ENCODE measurements at regions not wholly inside any gene's neighbourhood (a gene's known extent, or its start where the extent isn't known, plus 50 kb on each side); places are given as distances from the start of the nearest gene placed in this dataset.
A peak's percentile ranks its signal among the peaks of the same experiment; 100 is the strongest.

DNA sequence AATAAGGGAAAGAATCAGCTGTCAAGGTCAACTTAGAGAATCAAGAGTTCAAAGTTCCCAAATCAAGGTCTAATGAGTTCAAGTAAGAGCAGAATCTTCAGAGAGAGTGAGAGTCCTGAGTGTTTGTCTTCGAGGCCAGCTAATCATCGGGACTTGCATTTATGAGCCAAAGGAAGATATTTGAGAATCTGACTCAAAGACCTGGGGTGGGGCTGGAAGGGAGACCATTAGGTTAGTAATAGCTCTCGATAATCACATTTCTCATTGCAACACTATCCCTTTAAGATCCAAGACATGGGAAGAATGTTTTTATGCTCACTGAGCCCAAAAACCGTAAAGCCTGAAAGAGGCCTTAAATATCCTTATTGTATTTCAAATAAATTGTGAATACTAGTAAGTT, 72.0 kb upstream of the FSHR start:
- WGBS, 2 donors (ENCODE audit: low coverage in 1 of 2): 44 to 68% methylated on average over 4 of the region's 4 CpGs
- TF ChIP-seq POLR2AphosphoS5 (IDR thresholded peaks at IDR 0.05) (no peak), EP300 (IDR thresholded peaks at IDR 0.05; ENCODE audit: low read depth) (no peak), CTCF (IDR thresholded peaks at IDR 0.05) (no peak), POLR2A (IDR thresholded peaks at IDR 0.05) (no peak)
- H3K4me1 ChIP-seq: no peaks in the 10 kb centered on the region
- no peaks in the 10 kb centered on the region for H3K27me3 ChIP-seq
- H3K36me3 ChIP-seq: no peaks in the 10 kb centered on the region
- intact Hi-C loops (cut with DNase I; ENCODE audit: low total_unique reads) (no loop called here), in situ Hi-C loops (cut with MboI; ENCODE audit: low pct_ligation_motif_present in 1 of 4, low pct_unique_long_range_greater_than_20kb in 1 of 4, low sequenced_read_pairs in 3 of 4) (no loop called here)
- H3K4me3 ChIP-seq: no peak overlapping the region
- no peak for DNase-seq
- no peaks in the 10 kb centered on the region for H3K9me3 ChIP-seq
- H3K27ac ChIP-seq: no peak overlapping the region

DNA sequence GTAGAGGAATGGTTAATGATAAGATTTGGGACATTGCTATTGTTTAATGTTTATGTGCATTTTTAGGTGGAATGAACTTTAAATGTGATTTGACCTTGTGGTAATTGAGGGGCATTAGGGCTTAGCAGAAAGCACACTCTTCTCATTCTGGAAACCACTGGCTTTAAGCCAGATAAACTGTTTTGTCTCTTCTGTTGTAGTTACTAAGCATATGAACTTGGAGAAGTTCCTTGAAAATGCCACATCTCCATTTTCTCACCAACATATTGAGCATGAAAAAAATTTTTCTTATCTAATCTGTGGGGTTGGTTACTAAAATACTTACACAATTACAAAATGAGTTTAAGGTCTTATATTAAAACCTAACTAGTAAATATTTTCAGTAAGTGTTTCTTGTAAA, 70.8 kb upstream of the FSHR start:
- H3K36me3 ChIP-seq: no peaks in the 10 kb centered on the region
- in situ Hi-C loops (cut with MboI; ENCODE audit: low pct_ligation_motif_present in 1 of 4, low pct_unique_long_range_greater_than_20kb in 1 of 4, low sequenced_read_pairs in 3 of 4) (no loop called here), intact Hi-C loops (cut with DNase I; ENCODE audit: low total_unique reads) (no loop called here)
- no peaks in the 10 kb centered on the region for H3K4me1 ChIP-seq
- H3K27ac ChIP-seq: no peak overlapping the region
- TF ChIP-seq POLR2AphosphoS5 (IDR thresholded peaks at IDR 0.05) (no peak), CTCF (IDR thresholded peaks at IDR 0.05) (no peak), POLR2A (IDR thresholded peaks at IDR 0.05) (no peak), EP300 (IDR thresholded peaks at IDR 0.05; ENCODE audit: low read depth) (no peak)
- no peaks in the 10 kb centered on the region for H3K9me3 ChIP-seq
- H3K27me3 ChIP-seq: no peaks in the 10 kb centered on the region
- no peak for DNase-seq
- H3K4me3 ChIP-seq: no peak overlapping the region

DNA sequence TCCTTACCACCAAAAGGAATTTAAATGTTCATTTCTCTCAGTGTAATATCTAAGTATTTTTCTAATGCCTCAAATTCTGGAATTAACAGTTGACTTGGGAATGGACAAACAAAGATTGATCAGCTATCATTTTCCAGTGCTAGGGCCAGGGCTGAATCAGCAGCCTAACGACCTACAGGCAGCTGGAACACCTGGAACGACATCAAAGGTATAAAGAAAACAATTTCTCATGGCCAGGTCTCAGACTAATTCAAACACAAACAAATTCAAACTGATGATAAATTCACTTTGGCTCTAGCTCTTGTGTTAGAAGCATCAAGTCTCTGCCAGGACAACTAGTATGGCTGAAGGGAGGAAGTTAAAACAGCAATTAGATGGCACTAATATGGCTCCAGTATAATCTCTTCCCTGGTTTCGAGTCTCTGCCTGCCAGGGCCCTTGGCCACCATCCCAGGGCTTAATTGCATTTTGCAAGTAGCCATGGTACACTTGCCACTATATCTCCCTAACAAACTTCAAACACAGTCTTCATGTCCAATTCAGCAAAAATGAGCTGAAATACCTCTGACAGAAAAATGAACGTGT, 70.2 kb upstream of the FSHR start:
- Histone ChIP-seq H3K36me3 (no peaks in the 10 kb centered on the region), H3K27ac (no peak overlapping the region), H3K4me3 (no peak overlapping the region), H3K27me3 (no peaks in the 10 kb centered on the region), H3K9me3 (no peaks in the 10 kb centered on the region), H3K4me1 (no peaks in the 10 kb centered on the region)
- intact Hi-C loops (cut with DNase I; ENCODE audit: low total_unique reads): no loop called here
- in situ Hi-C loops (cut with MboI; ENCODE audit: low pct_ligation_motif_present in 1 of 4, low pct_unique_long_range_greater_than_20kb in 1 of 4, low sequenced_read_pairs in 3 of 4): no loop called here
- DNase-seq: peak; percentile 7
- TF ChIP-seq EP300 (IDR thresholded peaks at IDR 0.05; ENCODE audit: low read depth): no peak
- no peak for TF ChIP-seq POLR2A (IDR thresholded peaks at IDR 0.05)
- TF ChIP-seq POLR2AphosphoS5 (IDR thresholded peaks at IDR 0.05): no peak
- TF ChIP-seq CTCF (IDR thresholded peaks at IDR 0.05): no peak
- WGBS, 2 donors (ENCODE audit: low coverage in 1 of 2): 19 to 28% methylated on average over 4 of the region's 4 CpGs

GRCh38 chr2:49222975-49223528, 68.7 kb upstream of the FSHR start:
- WGBS, 2 donors (ENCODE audit: low coverage in 1 of 2): 40 to 79% methylated on average over 2 to 3 of the region's 3 CpGs
- Histone ChIP-seq H3K36me3 (no peaks in the 10 kb centered on the region), H3K9me3 (no peaks in the 10 kb centered on the region), H3K4me3 (no peak overlapping the region), H3K4me1 (no peaks in the 10 kb centered on the region), H3K27ac (no peak overlapping the region), H3K27me3 (no peaks in the 10 kb centered on the region)
- DNase-seq: no peak
- no peak for TF ChIP-seq POLR2A (IDR thresholded peaks at IDR 0.05)
- TF ChIP-seq EP300 (IDR thresholded peaks at IDR 0.05; ENCODE audit: low read depth): no peak
- TF ChIP-seq POLR2AphosphoS5 (IDR thresholded peaks at IDR 0.05): no peak
- TF ChIP-seq CTCF (IDR thresholded peaks at IDR 0.05): no peak
- in situ Hi-C loops (cut with MboI; ENCODE audit: low pct_ligation_motif_present in 1 of 4, low pct_unique_long_range_greater_than_20kb in 1 of 4, low sequenced_read_pairs in 3 of 4): no loop called here
- intact Hi-C loops (cut with DNase I; ENCODE audit: low total_unique reads): no loop called here

All from transverse colon (tissue), 4 donors.